GM19455 (cell line): ENCODE measurements at regions not wholly inside any gene's neighbourhood (a gene's known extent, or its start where the extent isn't known, plus 50 kb on each side); places are given as distances from the start of the nearest gene placed in this dataset.
"Not testable (repeated sequence)": the region's sequence is repeated elsewhere in the genome, so short reads cannot be mapped to it uniquely, and the experiment has no call there.

Source experiments
- ATAC-seq: cut with Tn5 transposase; IDR thresholded peaks from one replicate; pipeline ENCODE4 v1.9.1; 2021; ENCODE audit not compliant: unreplicated experiment

GRCh38 chr1:113292603-113293255, 97.6 kb upstream of the MAGI3 start:
- ATAC-seq = no peak

- ATAC-seq = no peak
Observed at GRCh38 chr1:113293256-113293626, 97.1 kb upstream of the MAGI3 start.

- ATAC-seq = no peak
Observed at GRCh38 chr1:113297749-113298148, 92.6 kb upstream of the MAGI3 start.

GRCh38 chr1:113298941-113299340, 91.4 kb upstream of the MAGI3 start:
- ATAC-seq = no peak

- ATAC-seq = no peak
Observed at GRCh38 chr1:113302636-113303035, 87.7 kb upstream of the MAGI3 start.

- ATAC-seq = no peak
Observed at GRCh38 chr1:113303267-113303666, 87.0 kb upstream of the MAGI3 start.

GRCh38 chr1:113305029-113305428, 85.3 kb upstream of the MAGI3 start:
- not testable (repeated sequence) for ATAC-seq

GRCh38 chr1:113307771-113308445, 82.4 kb upstream of the MAGI3 start:
- no peak for ATAC-seq

GRCh38 chr1:113312651-113313050, 77.7 kb upstream of the MAGI3 start:
- ATAC-seq = not testable (repeated sequence)

GRCh38 chr1:113314600-113314999, 75.7 kb upstream of the MAGI3 start:
- no peak for ATAC-seq

- no peak for ATAC-seq
Observed at GRCh38 chr1:113320272-113320671, 70.0 kb upstream of the MAGI3 start.

- ATAC-seq = no peak
Observed at GRCh38 chr1:113320972-113321680, 69.2 kb upstream of the MAGI3 start.

GRCh38 chr1:113321771-113322387, 68.4 kb upstream of the MAGI3 start:
- ATAC-seq = no peak

GRCh38 chr1:113322439-113322838, 67.9 kb upstream of the MAGI3 start:
- no peak for ATAC-seq

- no peak for ATAC-seq
Observed at GRCh38 chr1:113325022-113325421, 65.3 kb upstream of the MAGI3 start.

GRCh38 chr1:113326976-113327375, 63.3 kb upstream of the MAGI3 start:
- no peak for ATAC-seq

GRCh38 chr1:113333056-113333455, 57.3 kb upstream of the MAGI3 start:
- ATAC-seq = no peak

- ATAC-seq = no peak
Observed at GRCh38 chr1:113340038-113340437, 50.3 kb upstream of the MAGI3 start.
